GM12892 (cell line): ENCODE measurements at regions not wholly inside any gene's neighbourhood (a gene's known extent, or its start where the extent isn't known, plus 50 kb on each side); places are given as distances from the start of the nearest gene placed in this dataset.
"Not testable (repeated sequence)": the region's sequence is repeated elsewhere in the genome, so short reads cannot be mapped to it uniquely, and the experiment has no call there.

Experiments used
- DNase-seq: peaks from one replicate; pipeline ENCODE4 v3.0.0; 2011; ENCODE audit not compliant: insufficient read length
- FAIRE-seq: peaks from 2 replicates; lab custom pipeline; 2011; peaks lifted over from hg19 to GRCh38; lab: Jason Lieb, UNC
- POLR2A ChIP-seq: IDR thresholded peaks from 2 replicates; pipeline ENCODE4 v1.6.1; 2011; ENCODE audit warnings: low read depth, low read length, control low read depth
- POLR2AphosphoS5 ChIP-seq: IDR thresholded peaks from 2 replicates; pipeline ENCODE4 v1.6.1; 2011; ENCODE audit warnings: low read depth, low read length, control low read depth
- TAF1 ChIP-seq: IDR thresholded peaks from 2 replicates; pipeline ENCODE4 v1.6.1; 2011; ENCODE audit warnings: low read depth, mild to moderate bottlenecking, control low read depth, low read length, borderline replicate concordance

DNA sequence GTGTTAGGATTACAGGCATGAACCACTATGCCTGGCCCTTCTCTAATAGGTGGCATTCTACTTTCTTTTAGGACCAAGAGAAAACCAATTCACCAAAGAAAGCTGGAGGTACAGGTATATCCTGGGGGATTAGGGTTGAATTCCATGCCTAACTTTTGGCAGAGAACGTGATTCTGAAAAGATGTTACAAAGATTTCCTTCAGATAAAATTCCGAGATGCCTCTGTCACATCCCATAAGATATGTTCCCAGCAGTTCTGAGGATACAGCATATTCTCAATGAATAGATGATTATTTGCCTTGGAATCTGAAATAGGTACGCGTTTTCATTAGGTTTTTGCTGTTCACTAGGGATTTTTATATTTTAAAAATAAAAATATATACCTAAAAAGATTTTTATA lies 111.9 kb upstream of the KRAS start:
- DNase-seq (no peak), FAIRE-seq (no peak)
- no peak for TF ChIP-seq TAF1
- TF ChIP-seq POLR2A = no peak
- no peak for TF ChIP-seq POLR2AphosphoS5

DNA sequence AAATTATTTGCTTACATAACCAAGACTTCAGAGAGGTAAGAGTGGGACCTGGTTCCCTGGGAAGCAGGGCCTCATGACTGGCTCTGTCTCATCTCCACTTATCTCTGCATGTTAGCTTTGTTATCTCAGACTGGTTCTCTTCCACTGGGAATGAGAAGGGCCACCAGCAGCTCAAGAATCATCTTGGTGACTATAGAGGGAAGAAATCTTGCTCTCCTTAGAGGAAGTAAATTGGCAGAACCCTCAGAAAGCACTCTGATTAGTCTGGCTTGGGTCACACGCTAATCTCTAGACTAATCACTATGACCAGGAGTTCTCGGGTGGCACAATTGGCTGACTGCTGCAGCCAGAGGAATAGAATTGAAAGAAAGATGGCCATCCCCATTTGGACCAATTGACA lies 110.8 kb upstream of the KRAS start:
- TF ChIP-seq TAF1 = no peak
- TF ChIP-seq POLR2AphosphoS5 = no peak
- TF ChIP-seq POLR2A = no peak
- FAIRE-seq = no peak
- DNase-seq = no peak

DNA sequence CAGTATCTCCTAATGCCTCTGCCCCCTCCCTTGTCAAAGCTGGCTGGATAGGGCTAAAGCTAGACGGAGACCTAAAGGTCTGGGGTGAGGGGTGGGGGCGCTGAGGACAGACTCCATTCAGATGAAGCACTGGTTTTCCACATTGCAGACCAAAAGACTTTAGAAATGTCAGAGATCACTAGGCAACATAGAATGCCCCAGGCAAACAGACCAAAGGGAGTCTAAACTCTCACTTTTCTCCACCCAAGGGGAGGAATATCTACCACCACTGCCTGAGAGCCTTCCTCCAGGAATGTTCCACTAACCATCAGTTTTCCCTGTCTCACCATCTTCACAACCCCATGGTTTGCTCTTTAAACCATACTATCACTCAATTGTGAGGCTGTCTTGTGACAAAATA lies 106.9 kb upstream of the KRAS start:
- DNase-seq (no peak), FAIRE-seq (no peak)
- no peak for TF ChIP-seq TAF1
- no peak for TF ChIP-seq POLR2A
- no peak for TF ChIP-seq POLR2AphosphoS5

GRCh38 chr12:25352942-25353341 lies 102.2 kb upstream of the KRAS start:
- not testable (repeated sequence) for FAIRE-seq

GRCh38 chr12:25352083-25352918 lies 101.6 kb upstream of the KRAS start:
- FAIRE-seq (no peak), DNase-seq (no peak)
- TF ChIP-seq POLR2AphosphoS5 (no peak), POLR2A (no peak), TAF1 (no peak)

More at GRCh38 chr12:25352942-25353341, 102.2 kb upstream of the KRAS start:
- DNase-seq = not testable (repeated sequence)

DNA sequence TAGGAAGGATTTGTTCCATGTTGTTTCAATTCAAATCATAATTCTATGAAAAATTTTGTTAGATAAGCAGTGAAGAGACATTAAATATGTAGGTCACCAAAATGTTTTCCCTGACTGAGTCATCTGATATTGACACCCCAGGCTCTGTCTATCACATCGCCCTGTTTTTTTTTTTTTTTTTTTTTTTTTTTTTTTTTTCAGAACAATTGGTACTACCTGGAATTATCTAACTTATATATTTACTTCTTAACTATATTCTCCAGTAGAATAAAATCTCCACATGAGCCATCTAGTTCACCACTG lies 97.8 kb upstream of the KRAS start:
- FAIRE-seq (no peak), DNase-seq (no peak)

GRCh38 chr12:25347716-25348592 lies 97.2 kb upstream of the KRAS start:
- TF ChIP-seq POLR2A = no peak
- TF ChIP-seq TAF1 = no peak
- no peak for TF ChIP-seq POLR2AphosphoS5
- FAIRE-seq = no peak
- no peak for DNase-seq

More for the DNA sequence above, 97.8 kb upstream of the KRAS start:
- TF ChIP-seq POLR2A = no peak
- no peak for TF ChIP-seq TAF1
- no peak for TF ChIP-seq POLR2AphosphoS5

DNA sequence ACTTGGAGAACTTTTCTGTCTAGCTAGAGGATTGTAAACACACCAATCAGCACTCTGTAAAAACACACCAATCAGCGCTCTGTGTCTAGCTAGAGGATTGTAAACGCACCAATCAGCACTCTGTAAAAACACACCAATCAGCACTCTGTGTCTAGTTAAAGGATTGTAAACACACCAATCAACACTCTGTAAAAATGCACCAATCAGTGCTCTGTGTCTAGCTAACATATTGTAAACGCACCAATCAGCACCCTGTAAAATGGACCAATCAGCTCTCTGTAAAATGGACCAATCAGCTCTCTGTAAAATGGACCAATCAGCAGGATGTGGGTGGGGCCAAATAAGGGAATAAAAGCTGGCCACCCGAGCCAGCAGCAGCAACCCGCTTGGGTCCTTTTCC lies 91.1 kb upstream of the KRAS start:
- not testable (repeated sequence) for DNase-seq, FAIRE-seq

DNA sequence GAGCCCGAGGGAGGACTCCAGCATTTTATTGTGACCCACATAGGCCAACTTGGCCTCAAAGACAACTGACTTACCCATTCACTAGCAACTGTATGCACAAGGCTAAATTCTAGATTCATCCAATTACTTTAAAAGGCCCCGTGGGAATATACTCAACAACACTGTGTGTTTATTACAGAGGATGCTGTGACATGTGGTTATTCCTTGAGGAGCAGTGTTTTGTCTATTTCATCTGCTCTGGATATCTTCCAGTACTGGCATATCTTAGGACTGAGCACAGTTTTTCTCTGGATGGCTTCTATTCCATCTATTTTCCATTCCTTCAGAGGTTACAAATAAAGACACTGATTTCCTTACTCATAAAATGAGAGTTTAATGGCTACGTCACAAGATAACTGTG lies 87.2 kb upstream of the KRAS start:
- no peak for FAIRE-seq
- no peak for DNase-seq
- TF ChIP-seq POLR2AphosphoS5 (no peak), TAF1 (no peak), POLR2A (no peak)

GRCh38 chr12:25332143-25332542 lies 81.4 kb upstream of the KRAS start:
- FAIRE-seq = no peak
- TF ChIP-seq POLR2AphosphoS5 (no peak), POLR2A (no peak), TAF1 (no peak)
- DNase-seq = peak; percentile 9

DNA sequence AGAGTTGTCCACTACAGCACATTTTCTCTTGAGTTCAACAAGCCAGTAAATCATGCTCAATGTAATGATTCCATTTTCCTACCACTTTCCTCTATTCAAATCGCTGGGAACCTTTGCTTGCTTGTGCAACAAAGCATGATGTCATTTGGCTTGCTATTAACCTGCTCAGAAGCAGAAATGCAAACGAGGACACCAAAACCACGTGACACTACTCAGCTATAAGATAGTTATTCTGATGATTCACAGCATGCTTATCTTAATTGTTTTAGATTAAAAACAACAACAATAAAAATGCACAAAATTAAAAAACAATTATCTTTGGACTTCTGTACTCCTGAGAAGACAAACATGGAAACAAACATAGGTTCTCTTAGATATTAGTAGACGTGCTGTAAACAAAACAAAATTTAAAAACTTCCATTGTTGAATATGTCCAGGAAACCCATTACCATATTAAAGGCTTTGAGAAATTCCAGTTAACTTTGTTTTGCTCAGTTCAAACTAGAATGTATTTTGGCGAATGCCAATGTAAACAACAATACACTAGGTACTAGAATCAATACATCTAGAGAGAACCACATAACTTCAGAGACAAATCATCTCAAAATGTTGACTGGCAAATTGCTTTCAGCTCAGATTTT lies 77.5 kb upstream of the KRAS start:
- FAIRE-seq (peak; percentile 84), DNase-seq (no peak)
- TF ChIP-seq TAF1 (no peak), POLR2A (no peak), POLR2AphosphoS5 (no peak)

- TF ChIP-seq TAF1 (no peak), POLR2A (no peak), POLR2AphosphoS5 (no peak)
- FAIRE-seq = no peak
Measured at GRCh38 chr12:25327321-25327720, 76.6 kb upstream of the KRAS start.

More at GRCh38 chr12:25327321-25327720, 76.6 kb upstream of the KRAS start:
- no peak for DNase-seq
